Upper lobe of right lung (tissue), 1 donor: ENCODE measurements at regions not wholly inside any gene's neighbourhood (a gene's known extent, or its start where the extent isn't known, plus 50 kb on each side); places are given as distances from the start of the nearest gene placed in this dataset.

Experiments
- ATAC-seq: fragments of 200-7000 bp; cut with Tn5 transposase; one replicate; pipeline ENCODE4 v1.9.1; 2020; ENCODE audit warnings: mild to moderate bottlenecking, moderate library complexity
- DNase-seq: peaks from one replicate; pipeline ENCODE4 v3.0.0-alpha.2; 2020
- H3K27ac ChIP-seq: fragments of 200-600 bp; one replicate; pipeline ENCODE4 v1.8.0; 2022
- H3K27me3 ChIP-seq: fragments of 200-600 bp; one replicate; pipeline ENCODE4 v1.8.0; 2022; ENCODE audit warnings: mild to moderate bottlenecking
- H3K36me3 ChIP-seq: fragments of 200-600 bp; one replicate; pipeline ENCODE4 v1.8.0; 2022
- H3K4me1 ChIP-seq: fragments of 200-600 bp; one replicate; pipeline ENCODE4 v1.8.0; 2022
- H3K4me3 ChIP-seq: fragments of 200-600 bp; one replicate; pipeline ENCODE4 v1.8.0; 2022; ENCODE audit warnings: mild to moderate bottlenecking
- H3K9me3 ChIP-seq: fragments of 200-600 bp; one replicate; pipeline ENCODE4 v1.8.0; 2022
- intact Hi-C: fragments of 100-400 bp; cut with DNase I; formaldehyde crosslinking; loops from one replicate; pipeline ENCODE4 v1.11.0; 2022
- TF ChIP-seq, protein P1 (sequence below): fragments of 200-600 bp; IDR thresholded peaks from one replicate; pipeline ENCODE4 v1.8.0; 2022; ENCODE audit warnings: antibody characterized with exemption
- donor health status: DM: no; HTN: yes; CAD: no; lungs with severe emphysema.

DNA sequence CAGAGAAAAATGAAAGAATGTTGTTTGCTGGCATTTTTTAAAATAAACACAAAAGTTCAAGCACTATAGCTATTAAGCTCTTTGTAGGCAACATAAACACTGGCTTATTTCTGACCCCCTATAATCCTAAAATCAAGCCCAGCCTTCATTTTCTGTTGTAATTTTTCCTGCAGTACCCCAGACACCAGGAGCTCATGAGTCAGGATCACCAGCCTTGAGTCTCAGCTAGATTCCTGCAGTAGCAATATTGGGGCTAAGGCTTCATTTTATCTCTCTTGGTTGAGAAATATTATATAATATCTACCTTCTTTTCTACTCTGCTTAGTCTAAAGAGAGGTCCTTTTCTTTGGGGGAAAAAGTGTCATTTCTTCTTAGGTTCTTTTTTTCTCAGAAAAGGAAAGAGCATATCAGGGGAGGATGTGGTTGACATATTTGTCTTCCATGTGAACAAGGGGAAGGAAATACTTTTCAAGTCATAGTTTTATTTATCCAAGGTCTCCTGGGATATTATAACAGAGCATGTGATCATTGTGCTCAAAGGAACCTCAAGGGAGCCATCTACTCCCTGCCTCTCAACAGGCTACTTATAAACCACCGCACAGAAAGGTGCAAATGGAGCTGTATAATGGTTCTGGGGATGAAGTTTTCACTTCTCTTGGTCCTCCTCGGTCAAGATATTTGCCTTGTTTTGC is 678.3 kb upstream of the NR3C2 start:
- H3K4me3 ChIP-seq = no peak overlapping the region
- DNase-seq (no peak), ATAC-seq (no peak)
- intact Hi-C loops = no loop called here
- no peak overlapping the region for H3K27ac ChIP-seq
- H3K27me3 ChIP-seq = no peaks in the 10 kb centered on the region
- TF ChIP-seq, protein P1, sequence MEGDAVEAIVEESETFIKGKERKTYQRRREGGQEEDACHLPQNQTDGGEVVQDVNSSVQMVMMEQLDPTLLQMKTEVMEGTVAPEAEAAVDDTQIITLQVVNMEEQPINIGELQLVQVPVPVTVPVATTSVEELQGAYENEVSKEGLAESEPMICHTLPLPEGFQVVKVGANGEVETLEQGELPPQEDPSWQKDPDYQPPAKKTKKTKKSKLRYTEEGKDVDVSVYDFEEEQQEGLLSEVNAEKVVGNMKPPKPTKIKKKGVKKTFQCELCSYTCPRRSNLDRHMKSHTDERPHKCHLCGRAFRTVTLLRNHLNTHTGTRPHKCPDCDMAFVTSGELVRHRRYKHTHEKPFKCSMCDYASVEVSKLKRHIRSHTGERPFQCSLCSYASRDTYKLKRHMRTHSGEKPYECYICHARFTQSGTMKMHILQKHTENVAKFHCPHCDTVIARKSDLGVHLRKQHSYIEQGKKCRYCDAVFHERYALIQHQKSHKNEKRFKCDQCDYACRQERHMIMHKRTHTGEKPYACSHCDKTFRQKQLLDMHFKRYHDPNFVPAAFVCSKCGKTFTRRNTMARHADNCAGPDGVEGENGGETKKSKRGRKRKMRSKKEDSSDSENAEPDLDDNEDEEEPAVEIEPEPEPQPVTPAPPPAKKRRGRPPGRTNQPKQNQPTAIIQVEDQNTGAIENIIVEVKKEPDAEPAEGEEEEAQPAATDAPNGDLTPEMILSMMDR = no peak
- no peaks in the 10 kb centered on the region for H3K4me1 ChIP-seq
- H3K36me3 ChIP-seq = no peaks in the 10 kb centered on the region
- no peaks in the 10 kb centered on the region for H3K9me3 ChIP-seq

GRCh38 chr4:149116806-149117205 is 674.6 kb upstream of the NR3C2 start:
- H3K4me3 ChIP-seq = no peak overlapping the region
- no peaks in the 10 kb centered on the region for H3K36me3 ChIP-seq
- H3K4me1 ChIP-seq = no peaks in the 10 kb centered on the region
- intact Hi-C loops = no loop called here
- no peak for ATAC-seq
- TF ChIP-seq, protein P1 = no peak
- H3K9me3 ChIP-seq = no peaks in the 10 kb centered on the region
- no peak overlapping the region for H3K27ac ChIP-seq
- H3K27me3 ChIP-seq = no peaks in the 10 kb centered on the region
- DNase-seq = no peak

DNA sequence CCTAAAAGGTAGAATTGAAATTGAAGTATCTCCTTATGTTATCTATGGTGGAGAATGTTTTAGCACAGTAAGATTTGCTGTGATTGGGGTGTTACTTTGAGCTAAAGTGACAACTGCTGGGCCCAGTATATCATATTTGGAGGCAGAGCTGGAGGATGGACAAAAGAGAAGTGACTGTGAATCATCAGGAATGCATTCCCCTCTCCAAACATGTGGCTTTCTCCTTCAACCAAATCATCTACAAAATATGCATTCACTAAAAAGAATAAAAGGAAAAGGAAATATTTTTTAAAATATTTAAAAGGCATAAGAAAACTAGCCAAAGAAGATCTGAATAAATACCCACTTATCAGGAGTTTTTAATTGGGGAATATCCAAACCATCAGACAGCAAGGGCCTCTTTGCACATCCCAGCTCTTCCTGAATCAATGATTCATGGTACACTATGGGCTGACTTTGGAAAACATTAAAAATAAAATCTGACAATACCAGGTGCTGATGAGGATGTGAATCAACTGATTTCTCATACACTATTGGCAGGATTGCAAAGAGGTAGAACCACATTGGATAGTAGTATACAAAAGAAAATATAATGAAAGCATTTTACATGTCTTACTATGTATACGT is 671.7 kb upstream of the NR3C2 start:
- H3K27me3 ChIP-seq = no peaks in the 10 kb centered on the region
- no peak overlapping the region for H3K4me3 ChIP-seq
- ATAC-seq = no peak
- H3K4me1 ChIP-seq = no peaks in the 10 kb centered on the region
- TF ChIP-seq, protein P1 = no peak
- H3K36me3 ChIP-seq = no peaks in the 10 kb centered on the region
- H3K9me3 ChIP-seq = no peaks in the 10 kb centered on the region
- no peak overlapping the region for H3K27ac ChIP-seq
- intact Hi-C loops = no loop called here
- DNase-seq = no peak

DNA sequence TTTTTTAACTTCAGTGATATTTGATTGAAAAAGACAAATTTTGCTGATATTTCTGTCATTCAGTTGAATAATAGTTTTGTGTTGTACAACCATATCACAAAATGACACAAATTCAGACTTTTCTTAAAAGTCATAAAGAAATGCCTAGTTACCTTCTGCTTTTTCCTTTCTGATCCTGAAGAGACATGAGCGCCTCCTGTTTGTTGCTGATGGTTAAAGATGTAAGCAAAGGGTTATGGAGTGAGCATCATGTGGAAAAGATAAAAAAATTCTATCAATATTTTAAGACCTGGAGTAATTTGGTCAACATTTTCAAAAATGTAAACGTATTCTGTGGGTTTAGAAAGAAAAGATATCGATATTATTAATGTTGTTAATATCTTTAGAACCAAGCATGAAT is 669.9 kb upstream of the NR3C2 start:
- no peak for ATAC-seq
- intact Hi-C loops = no loop called here

DNA sequence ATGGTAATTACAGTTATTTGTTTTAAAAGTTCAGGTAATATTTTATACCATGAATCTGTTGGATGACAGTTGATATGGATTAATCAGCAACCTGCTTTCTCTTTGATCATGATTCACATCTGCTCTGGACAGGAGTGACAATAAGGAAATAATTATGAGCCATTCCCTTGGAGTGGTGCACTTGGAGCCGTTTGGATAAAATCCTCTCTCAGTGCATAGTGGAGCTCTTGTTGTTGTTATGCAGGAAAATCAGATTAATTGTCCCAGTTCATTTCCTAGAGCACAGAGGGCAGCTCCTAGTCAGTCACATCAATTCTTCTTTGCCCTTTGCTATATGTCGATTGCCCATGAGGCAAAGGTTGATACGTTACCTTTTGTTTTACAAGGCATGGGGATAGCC is 668.3 kb upstream of the NR3C2 start:
- no peaks in the 10 kb centered on the region for H3K9me3 ChIP-seq
- no peaks in the 10 kb centered on the region for H3K36me3 ChIP-seq
- H3K4me1 ChIP-seq = no peaks in the 10 kb centered on the region
- no peak for ATAC-seq
- no peaks in the 10 kb centered on the region for H3K27me3 ChIP-seq
- no peak overlapping the region for H3K4me3 ChIP-seq
- H3K27ac ChIP-seq = no peak overlapping the region
- TF ChIP-seq, protein P1 = no peak
- no peak for DNase-seq
- intact Hi-C loops = no loop called here

More for the DNA sequence above, 669.9 kb upstream of the NR3C2 start:
- no peak for DNase-seq
- no peak overlapping the region for H3K27ac ChIP-seq
- no peaks in the 10 kb centered on the region for H3K9me3 ChIP-seq
- no peaks in the 10 kb centered on the region for H3K27me3 ChIP-seq
- H3K36me3 ChIP-seq = no peaks in the 10 kb centered on the region
- TF ChIP-seq, protein P1 = no peak
- no peaks in the 10 kb centered on the region for H3K4me1 ChIP-seq
- H3K4me3 ChIP-seq = no peak overlapping the region
